HG03097 (cell line): ENCODE measurements at regions not wholly inside any gene's neighbourhood (a gene's known extent, or its start where the extent isn't known, plus 50 kb on each side); places are given as distances from the start of the nearest gene placed in this dataset.
"Not testable (repeated sequence)": the region's sequence is repeated elsewhere in the genome, so short reads cannot be mapped to it uniquely, and the experiment has no call there.

ENCODE experiments used
- ATAC-seq: cut with Tn5 transposase; IDR thresholded peaks from one replicate; pipeline ENCODE4 v1.9.1; 2021; ENCODE audit not compliant: unreplicated experiment, low FRiP score

- no peak for ATAC-seq
These were observed 1216.9 kb downstream of the CDH11 start for GRCh38 chr16:63904930-63905329.

GRCh38 chr16:63904182-63904581, 1217.7 kb downstream of the CDH11 start:
- no peak for ATAC-seq

GRCh38 chr16:63896383-63897109, 1225.3 kb downstream of the CDH11 start:
- no peak for ATAC-seq

GRCh38 chr16:63890723-63891122, 1231.1 kb downstream of the CDH11 start:
- ATAC-seq: no peak

GRCh38 chr16:63890081-63890480, 1231.8 kb downstream of the CDH11 start:
- ATAC-seq: no peak

- no peak for ATAC-seq
These were observed 1238.8 kb downstream of the CDH11 start for GRCh38 chr16:63883091-63883490.

- ATAC-seq: no peak
These were observed 1239.3 kb downstream of the CDH11 start for GRCh38 chr16:63882576-63882975.

GRCh38 chr16:63880948-63881347, 1240.9 kb downstream of the CDH11 start:
- ATAC-seq: no peak

GRCh38 chr16:63877401-63877800, 1244.5 kb downstream of the CDH11 start:
- ATAC-seq: no peak

GRCh38 chr16:63876103-63876502, 1245.8 kb downstream of the CDH11 start:
- ATAC-seq: no peak

- ATAC-seq: not testable (repeated sequence)
These were observed 1261.2 kb downstream of the CDH11 start for GRCh38 chr16:63860700-63861099.

GRCh38 chr16:63856537-63856936, 1265.3 kb downstream of the CDH11 start:
- no peak for ATAC-seq

- no peak for ATAC-seq
These were observed 1270.9 kb downstream of the CDH11 start for GRCh38 chr16:63850979-63851378.

GRCh38 chr16:63841271-63841670, 1280.6 kb downstream of the CDH11 start:
- ATAC-seq: no peak

- ATAC-seq: no peak
These were observed 1291.8 kb downstream of the CDH11 start for GRCh38 chr16:63830061-63830460.

GRCh38 chr16:63822818-63823217, 1299.0 kb downstream of the CDH11 start:
- no peak for ATAC-seq

- no peak for ATAC-seq
These were observed 1305.6 kb downstream of the CDH11 start for GRCh38 chr16:63816276-63816675.

GRCh38 chr16:63813862-63814261, 1308.0 kb downstream of the CDH11 start:
- ATAC-seq: no peak

GRCh38 chr16:63808730-63809129, 1313.1 kb downstream of the CDH11 start:
- no peak for ATAC-seq

GRCh38 chr16:63806794-63807506, 1314.9 kb downstream of the CDH11 start:
- no peak for ATAC-seq

- no peak for ATAC-seq
These were observed 1317.7 kb downstream of the CDH11 start for GRCh38 chr16:63804126-63804525.

GRCh38 chr16:63789603-63790002, 1332.3 kb downstream of the CDH11 start:
- ATAC-seq: no peak
